ENCODE measurements at regions not wholly inside any gene's neighbourhood (a gene's known extent, or its start where the extent isn't known, plus 50 kb on each side); places are given as distances from the start of the nearest gene placed in this dataset.

DNA sequence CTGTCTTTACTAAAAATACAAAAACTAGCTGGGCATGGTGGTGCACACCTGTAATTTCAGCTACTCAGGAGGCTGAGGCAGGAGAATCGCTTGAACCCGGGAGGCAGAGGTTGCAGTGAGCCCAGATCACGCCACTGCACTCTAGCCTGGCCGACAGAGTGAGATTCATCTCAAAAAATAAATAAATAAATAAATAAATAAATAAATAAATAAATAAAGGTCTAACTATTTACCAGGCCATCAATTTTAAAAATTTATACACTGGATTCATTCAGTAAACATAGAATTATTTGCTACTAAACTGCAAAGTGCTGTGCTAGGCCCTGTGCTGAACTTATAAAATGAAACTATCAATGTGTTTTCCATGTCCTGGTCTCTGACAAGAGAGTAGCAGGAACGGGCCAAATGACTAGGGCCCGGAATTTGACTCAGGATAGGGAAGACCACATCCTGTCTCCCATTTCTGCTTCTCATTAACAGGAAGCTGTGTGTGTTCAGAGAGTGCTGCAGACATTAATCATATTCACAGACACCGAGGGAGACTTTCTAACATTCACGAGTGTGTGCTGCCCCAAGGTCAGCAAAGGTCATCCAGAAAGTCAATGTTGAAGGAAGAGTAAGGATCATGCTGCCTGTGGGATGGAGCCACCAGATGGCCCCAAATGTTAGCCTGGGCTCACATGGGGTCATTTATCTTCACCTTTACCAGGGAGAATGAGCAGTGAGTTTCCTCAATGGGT is 95.8 kb downstream of the SPP2 start:
- intact Hi-C loops (cut with DNase I), result no loop called here
- no peak for FAIRE-seq
- no peaks in the 10 kb centered on the region for H3K9me3 ChIP-seq
- H3K4me1 ChIP-seq, result no peaks in the 10 kb centered on the region
- TF ChIP-seq, protein P1, sequence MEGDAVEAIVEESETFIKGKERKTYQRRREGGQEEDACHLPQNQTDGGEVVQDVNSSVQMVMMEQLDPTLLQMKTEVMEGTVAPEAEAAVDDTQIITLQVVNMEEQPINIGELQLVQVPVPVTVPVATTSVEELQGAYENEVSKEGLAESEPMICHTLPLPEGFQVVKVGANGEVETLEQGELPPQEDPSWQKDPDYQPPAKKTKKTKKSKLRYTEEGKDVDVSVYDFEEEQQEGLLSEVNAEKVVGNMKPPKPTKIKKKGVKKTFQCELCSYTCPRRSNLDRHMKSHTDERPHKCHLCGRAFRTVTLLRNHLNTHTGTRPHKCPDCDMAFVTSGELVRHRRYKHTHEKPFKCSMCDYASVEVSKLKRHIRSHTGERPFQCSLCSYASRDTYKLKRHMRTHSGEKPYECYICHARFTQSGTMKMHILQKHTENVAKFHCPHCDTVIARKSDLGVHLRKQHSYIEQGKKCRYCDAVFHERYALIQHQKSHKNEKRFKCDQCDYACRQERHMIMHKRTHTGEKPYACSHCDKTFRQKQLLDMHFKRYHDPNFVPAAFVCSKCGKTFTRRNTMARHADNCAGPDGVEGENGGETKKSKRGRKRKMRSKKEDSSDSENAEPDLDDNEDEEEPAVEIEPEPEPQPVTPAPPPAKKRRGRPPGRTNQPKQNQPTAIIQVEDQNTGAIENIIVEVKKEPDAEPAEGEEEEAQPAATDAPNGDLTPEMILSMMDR (IDR thresholded peaks at IDR 0.05), result no peak
- H3K4me3 ChIP-seq, result no peak overlapping the region
- 72 to 73% methylated on average over 8 of the region's 8 CpGs for WGBS, 2 donors
- no peak overlapping the region for H3K27ac ChIP-seq
- no peaks in the 10 kb centered on the region for H3K36me3 ChIP-seq
- H3K27me3 ChIP-seq, result no peaks in the 10 kb centered on the region
- ATAC-seq, result peak in 2 of 4 donors; percentile 43 to 59
- DNase-seq, result no peak

DNA sequence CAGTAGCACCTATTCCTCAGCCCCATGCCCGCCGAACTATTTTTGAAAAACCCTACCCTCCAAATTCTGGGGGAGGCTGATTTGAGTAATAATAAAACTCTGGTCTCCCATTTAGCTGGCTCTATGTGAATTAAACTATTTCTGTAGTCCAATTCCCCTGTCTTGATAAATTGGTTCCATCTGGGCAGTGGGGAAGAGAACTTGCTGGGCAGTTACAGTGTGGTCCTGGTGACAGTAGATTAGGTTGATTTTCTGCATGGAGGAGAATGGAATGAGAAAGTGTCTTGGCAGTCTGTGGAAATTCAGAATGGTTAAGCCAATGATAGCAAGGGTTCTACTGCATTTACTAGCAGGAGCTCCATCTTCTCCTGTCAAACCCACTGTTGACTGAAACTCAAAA is 95.0 kb downstream of the SPP2 start:
- intact Hi-C loops (cut with DNase I), result no loop called here
- DNase-seq (no peak), FAIRE-seq (no peak), ATAC-seq (no peak)
- no peaks in the 10 kb centered on the region for H3K9me3 ChIP-seq
- 94 to 98% methylated on average over 2 of the region's 2 CpGs for WGBS, 2 donors
- TF ChIP-seq, protein P1 (IDR thresholded peaks at IDR 0.05), result no peak
- H3K4me3 ChIP-seq, result no peak overlapping the region
- H3K4me1 ChIP-seq, result no peaks in the 10 kb centered on the region
- no peaks in the 10 kb centered on the region for H3K36me3 ChIP-seq
- no peaks in the 10 kb centered on the region for H3K27me3 ChIP-seq
- H3K27ac ChIP-seq, result no peak overlapping the region

DNA sequence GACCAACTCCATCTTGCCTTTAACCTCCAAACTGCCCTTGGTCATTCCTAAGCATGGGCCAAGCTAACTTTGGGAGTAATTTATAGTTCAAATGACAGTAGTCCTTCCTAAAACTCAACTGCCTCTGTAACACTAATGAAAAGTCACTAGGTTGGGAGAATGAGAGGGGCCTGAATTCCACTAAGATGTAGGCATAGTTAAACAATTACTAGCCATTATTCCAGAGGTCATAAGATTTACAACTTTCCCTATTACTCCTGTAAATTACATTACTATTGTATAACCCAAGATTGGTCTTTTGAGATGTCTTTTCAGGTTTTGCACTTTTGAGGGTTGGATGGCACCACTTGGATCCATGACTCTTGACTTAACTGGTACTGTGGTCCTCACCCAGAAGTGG is 94.6 kb downstream of the SPP2 start:
- H3K36me3 ChIP-seq, result no peaks in the 10 kb centered on the region
- intact Hi-C loops (cut with DNase I), result no loop called here
- no peak for FAIRE-seq
- no peak for DNase-seq
- H3K4me3 ChIP-seq, result no peak overlapping the region
- TF ChIP-seq, protein P1 (IDR thresholded peaks at IDR 0.05), result no peak
- no peaks in the 10 kb centered on the region for H3K9me3 ChIP-seq
- no peak overlapping the region for H3K27ac ChIP-seq
- no peak for ATAC-seq
- H3K4me1 ChIP-seq, result no peaks in the 10 kb centered on the region
- H3K27me3 ChIP-seq, result no peaks in the 10 kb centered on the region

- Histone ChIP-seq H3K9me3 (no peaks in the 10 kb centered on the region), H3K27me3 (no peaks in the 10 kb centered on the region), H3K4me3 (no peak overlapping the region), H3K36me3 (no peaks in the 10 kb centered on the region), H3K4me1 (no peaks in the 10 kb centered on the region), H3K27ac (no peak overlapping the region)
- DNase-seq, result no peak
- no peak for ATAC-seq
- no peak for FAIRE-seq
- intact Hi-C loops (cut with DNase I), result loop anchor here in 1 of 3 donors (5.0 kb wide), 1 partner anchor 353 kb away; the partner anchor contains the start of gene ARL4C
- TF ChIP-seq, protein P1 (IDR thresholded peaks at IDR 0.05), result no peak
- 85 to 91% methylated on average over 3 of the region's 3 CpGs for WGBS, 2 donors
These were observed 93.4 kb downstream of the SPP2 start for GRCh38 chr2:234143896-234144295.

GRCh38 chr2:234142530-234142929 is 92.0 kb downstream of the SPP2 start:
- no peak overlapping the region for H3K4me3 ChIP-seq
- FAIRE-seq, result no peak
- TF ChIP-seq, protein P1 (IDR thresholded peaks at IDR 0.05), result no peak
- ATAC-seq, result no peak
- no peak overlapping the region for H3K27ac ChIP-seq
- no peak for DNase-seq
- H3K36me3 ChIP-seq, result no peaks in the 10 kb centered on the region
- intact Hi-C loops (cut with DNase I), result loop anchor here in 1 of 3 donors (5.0 kb wide), 1 partner anchor 355 kb away; the partner anchor contains the start of gene ARL4C
- H3K4me1 ChIP-seq, result no peaks in the 10 kb centered on the region
- no peaks in the 10 kb centered on the region for H3K9me3 ChIP-seq
- no peaks in the 10 kb centered on the region for H3K27me3 ChIP-seq
- 91 to 92% methylated on average over 3 of the region's 3 CpGs for WGBS, 2 donors
